GM23248 (cell line): ENCODE measurements at regions not wholly inside any gene's neighbourhood (a gene's known extent, or its start where the extent isn't known, plus 50 kb on each side); places are given as distances from the start of the nearest gene placed in this dataset.
"Not testable (repeated sequence)": the region's sequence is repeated elsewhere in the genome, so short reads cannot be mapped to it uniquely, and the experiment has no call there.

Experiments
- DNase-seq: peaks from one replicate; pipeline ENCODE4 v3.0.0-alpha.2; 2015
- H2AFZ ChIP-seq: fragments of 200-600 bp; sonication (generic); 2 replicates; pipeline ENCODE4 v1.6.1; 2016; ENCODE audit warnings: antibody characterized with exemption
- H3F3A ChIP-seq: fragments of 200-600 bp; sonication (generic); 2 replicates; pipeline ENCODE4 v1.6.1; 2016; ENCODE audit warnings: mild to moderate bottlenecking, antibody characterized with exemption, mixed run types; ENCODE audit not compliant: insufficient read depth
- H3K27ac ChIP-seq: fragments of 200-600 bp; sonication (generic); 2 replicates; pipeline ENCODE4 v1.5.1; 2016; ENCODE audit warnings: mild to moderate bottlenecking
- H3K27me3 ChIP-seq: fragments of 200-600 bp; sonication (generic); replicated peaks from 2 replicates; pipeline ENCODE4 v1.6.1; 2016; ENCODE audit warnings: mild to moderate bottlenecking; ENCODE audit not compliant: insufficient read depth
- H3K36me3 ChIP-seq: fragments of 200-600 bp; sonication (generic); 2 replicates; pipeline ENCODE4 v1.6.1; 2016; ENCODE audit warnings: low read depth, mild to moderate bottlenecking
- H3K4me1 ChIP-seq: fragments of 200-600 bp; sonication (generic); 2 replicates; pipeline ENCODE4 v1.6.1; 2016; ENCODE audit warnings: mild to moderate bottlenecking; ENCODE audit not compliant: insufficient read depth
- H3K4me2 ChIP-seq: fragments of 200-600 bp; sonication (generic); one replicate; pipeline ENCODE4 v1.6.1; 2016; ENCODE audit warnings: mild to moderate bottlenecking; ENCODE audit not compliant: unreplicated experiment
- H3K4me3 ChIP-seq: fragments of 200-600 bp; sonication (generic); 2 replicates; pipeline ENCODE4 v1.5.1; 2016; ENCODE audit warnings: mild to moderate bottlenecking
- H3K79me2 ChIP-seq: fragments of 200-600 bp; sonication (generic); 2 replicates; pipeline ENCODE4 v1.6.1; 2016; ENCODE audit warnings: mild to moderate bottlenecking; ENCODE audit not compliant: insufficient read depth
- H3K9ac ChIP-seq: fragments of 200-600 bp; sonication (generic); 2 replicates; pipeline ENCODE4 v1.6.1; 2016; ENCODE audit warnings: mild to moderate bottlenecking
- H3K9me2 ChIP-seq: fragments of 200-600 bp; sonication (generic); 2 replicates; pipeline ENCODE4 v1.6.1; 2016; ENCODE audit warnings: mixed run types, mild to moderate bottlenecking, moderate library complexity; ENCODE audit not compliant: insufficient read depth
- H3K9me3 ChIP-seq: fragments of 200-600 bp; sonication (generic); one replicate; pipeline ENCODE4 v1.6.1; 2017; ENCODE audit warnings: low read depth
- H4K20me1 ChIP-seq: fragments of 200-600 bp; sonication (generic); 2 replicates; pipeline ENCODE4 v1.6.0; 2016; ENCODE audit not compliant: insufficient read depth
- EZH2 ChIP-seq: fragments of 200-600 bp; sonication (generic); IDR thresholded peaks from 2 replicates; pipeline ENCODE4 v1.6.1; 2018; ENCODE audit warnings: antibody characterized with exemption, mild to moderate bottlenecking; ENCODE audit not compliant: insufficient read depth, poor library complexity, severe bottlenecking
- EZH2phosphoT487 ChIP-seq: fragments of 200-600 bp; sonication (generic); IDR thresholded peaks from 2 replicates; pipeline ENCODE4 v1.6.1; 2018; ENCODE audit warnings: antibody characterized with exemption, moderate library complexity, mild to moderate bottlenecking, low read depth; ENCODE audit not compliant: insufficient read depth
- WGBS, 2 experiments: methylation state at CpG; one replicate each; pipeline ENCODE4 v1.1.6; 2015 to 2017; ENCODE audit warnings: low lambda C conversion rate in 2 of 2, low coverage in 1 of 2; ENCODE audit errors: missing lambda C conversion rate in 2 of 2; 5-methylcytosine and 5-hydroxymethylcytosine counted together
- in situ Hi-C: fragments of 300-500 bp; cut with MboI; formaldehyde crosslinking; loops from 2 replicates; pipeline ENCODE4 v1.15.0; 2020

- no peaks in the 10 kb centered on the region for H3F3A ChIP-seq
- TF ChIP-seq EZH2 = no peak
- no peak for TF ChIP-seq EZH2phosphoT487
- H3K4me1 ChIP-seq = no peaks in the 10 kb centered on the region
- no peaks in the 10 kb centered on the region for H3K9me3 ChIP-seq
- H3K9ac ChIP-seq = no peak overlapping the region
- H3K27ac ChIP-seq = no peak overlapping the region
- H3K36me3 ChIP-seq = no peaks in the 10 kb centered on the region
- WGBS, 2 experiments = 0 to 2% methylated on average over 2 of the region's 2 CpGs
- DNase-seq = no peak
- H3K9me2 ChIP-seq = no peaks in the 10 kb centered on the region; the same call in 1 of the 2 replicates
- no peak overlapping the region for H3K4me2 ChIP-seq
- no peaks in the 10 kb centered on the region for H3K27me3 ChIP-seq
- in situ Hi-C loops = no loop called here
- no peak overlapping the region for H3K4me3 ChIP-seq
- H3K79me2 ChIP-seq = no peaks in the 10 kb centered on the region
- H2AFZ ChIP-seq = no peak overlapping the region
- no peaks in the 10 kb centered on the region for H4K20me1 ChIP-seq
Observed at GRCh38 chr5:28648108-28648507, 1609.7 kb upstream of the CDH9 start.

GRCh38 chr5:28632607-28633006 is 1594.2 kb upstream of the CDH9 start:
- H4K20me1 ChIP-seq = no peaks in the 10 kb centered on the region
- no peaks in the 10 kb centered on the region for H3K9me3 ChIP-seq
- no peak overlapping the region for H3K4me2 ChIP-seq
- in situ Hi-C loops = no loop called here
- H2AFZ ChIP-seq = no peak overlapping the region
- H3K79me2 ChIP-seq = no peaks in the 10 kb centered on the region
- H3K9ac ChIP-seq = no peak overlapping the region
- H3F3A ChIP-seq = no peaks in the 10 kb centered on the region
- H3K9me2 ChIP-seq = no peaks in the 10 kb centered on the region
- no peaks in the 10 kb centered on the region for H3K36me3 ChIP-seq
- no peak overlapping the region for H3K27ac ChIP-seq
- DNase-seq = no peak
- H3K4me1 ChIP-seq = no peaks in the 10 kb centered on the region
- TF ChIP-seq EZH2 = no peak
- TF ChIP-seq EZH2phosphoT487 = no peak
- no peak overlapping the region for H3K4me3 ChIP-seq
- H3K27me3 ChIP-seq = no peaks in the 10 kb centered on the region
- WGBS, 2 experiments = 21 to 22% methylated on average over 9 of the region's 9 CpGs

GRCh38 chr5:28603869-28604268 is 1565.5 kb upstream of the CDH9 start:
- no peak overlapping the region for H3K4me2 ChIP-seq
- no peak overlapping the region for H3K27ac ChIP-seq
- 42 to 45% methylated on average over 3 of the region's 3 CpGs for WGBS, 2 experiments
- H3K9me3 ChIP-seq = peaks cover 3% of the 10 kb centered on the region
- H3K79me2 ChIP-seq = no peaks in the 10 kb centered on the region
- TF ChIP-seq EZH2phosphoT487 = no peak
- no peak overlapping the region for H3K4me3 ChIP-seq
- no peaks in the 10 kb centered on the region for H3K27me3 ChIP-seq
- in situ Hi-C loops = no loop called here
- no peaks in the 10 kb centered on the region for H4K20me1 ChIP-seq
- no peak overlapping the region for H3K9ac ChIP-seq
- H2AFZ ChIP-seq = no peak overlapping the region
- no peaks in the 10 kb centered on the region for H3K4me1 ChIP-seq
- no peaks in the 10 kb centered on the region for H3F3A ChIP-seq
- no peaks in the 10 kb centered on the region for H3K36me3 ChIP-seq
- DNase-seq = no peak
- no peaks in the 10 kb centered on the region for H3K9me2 ChIP-seq

- WGBS, 2 experiments = 1 to 2% methylated on average over 2 of the region's 2 CpGs
- no peaks in the 10 kb centered on the region for H3K4me1 ChIP-seq
- H3K4me2 ChIP-seq = no peak overlapping the region
- no peaks in the 10 kb centered on the region for H3K9me2 ChIP-seq
- peaks cover 3% of the 10 kb centered on the region for H3K9me3 ChIP-seq
- DNase-seq = no peak
- H3F3A ChIP-seq = no peaks in the 10 kb centered on the region
- H3K27ac ChIP-seq = no peak overlapping the region
- H3K4me3 ChIP-seq = no peak overlapping the region
- H4K20me1 ChIP-seq = no peaks in the 10 kb centered on the region
- H3K9ac ChIP-seq = no peak overlapping the region
- H2AFZ ChIP-seq = no peak overlapping the region
- H3K79me2 ChIP-seq = no peaks in the 10 kb centered on the region
- H3K27me3 ChIP-seq = no peaks in the 10 kb centered on the region
- TF ChIP-seq EZH2 (no peak), EZH2phosphoT487 (no peak)
- in situ Hi-C loops = no loop called here
- no peaks in the 10 kb centered on the region for H3K36me3 ChIP-seq
Observed at GRCh38 chr5:28602429-28602828, 1564.0 kb upstream of the CDH9 start.

GRCh38 chr5:28596707-28597106 is 1558.3 kb upstream of the CDH9 start:
- H3K27me3 ChIP-seq, H3K79me2 ChIP-seq, H3K4me1 ChIP-seq, H3K27ac ChIP-seq, H2AFZ ChIP-seq, DNase-seq, H3K9me2 ChIP-seq, H3K9ac ChIP-seq, H3F3A ChIP-seq, H3K9me3 ChIP-seq, H3K4me3 ChIP-seq, in situ Hi-C loops, H3K36me3 ChIP-seq, H4K20me1 ChIP-seq, H3K4me2 ChIP-seq: not testable (repeated sequence)
- 68 to 90% methylated on average over 2 to 26 of the region's 26 CpGs for WGBS, 2 experiments
